Activated CD8-positive, alpha-beta T cell treated with anti-CD3 and anti-CD28 coated beads for 36 hours (primary cell): ENCODE measurements at regions not wholly inside any gene's neighbourhood (a gene's known extent, or its start where the extent isn't known, plus 50 kb on each side); places are given as distances from the start of the nearest gene placed in this dataset.
A peak's percentile ranks its signal among the peaks of the same experiment; 100 is the strongest.

Source experiments
- ATAC-seq: fragments of 200-7000 bp; cut with Tn5 transposase; one replicate; pipeline ENCODE4 v1.10.0; 2021; ENCODE audit warnings: mild to moderate bottlenecking, moderate library complexity
- CTCF ChIA-PET: fragments of 350-600 bp; sonication (Branson Sonifier 250); formaldehyde crosslinking; loops from one replicate; lab custom pipeline; 2021; ENCODE audit warnings: antibody characterized with exemption; lab: Charles Lee
- POLR2A ChIA-PET: fragments of 350-600 bp; sonication (Branson Sonifier 250); formaldehyde crosslinking; loops from one replicate; lab custom pipeline; 2021; ENCODE audit warnings: antibody characterized with exemption; lab: Charles Lee
- DNase-seq: peaks from one replicate; pipeline ENCODE4 v3.0.0-alpha.2; 2020
- H3K27ac Mint-ChIP-seq: one replicate; pipeline ENCODE4 v1.8.0; 2021; ENCODE audit warnings: mild to moderate bottlenecking, mixed read lengths
- H3K27me3 Mint-ChIP-seq: one replicate; pipeline ENCODE4 v1.8.0; 2021; ENCODE audit warnings: mixed read lengths
- H3K36me3 Mint-ChIP-seq: one replicate; pipeline ENCODE4 v1.8.0; 2021; ENCODE audit warnings: low read depth, mixed read lengths
- H3K4me1 Mint-ChIP-seq: one replicate; pipeline ENCODE4 v1.8.0; 2021; ENCODE audit warnings: low read depth, mixed read lengths
- H3K4me3 Mint-ChIP-seq: one replicate; pipeline ENCODE4 v1.8.0; 2021; ENCODE audit warnings: mild to moderate bottlenecking, moderate library complexity, mixed read lengths
- H3K9me3 Mint-ChIP-seq: one replicate; pipeline ENCODE4 v1.8.0; 2021; ENCODE audit warnings: mixed read lengths
- CTCF ChIP-seq: fragments of 200-600 bp; IDR thresholded peaks from one replicate; pipeline ENCODE4 v1.8.0; 2022; ENCODE audit warnings: antibody characterized with exemption, mild to moderate bottlenecking
- intact Hi-C: fragments of 100-400 bp; cut with micrococcal nuclease; formaldehyde crosslinking; loops from one replicate; pipeline ENCODE4 v1.10.0; 2022

GRCh38 chr2:217434180-217434975 lies 568.4 kb downstream of the TNS1 start:
- H3K4me3 Mint-ChIP-seq, result no peak overlapping the region
- intact Hi-C loops, result no loop called here
- POLR2A ChIA-PET, result no interaction called here
- DNase-seq (peak; percentile 45), ATAC-seq (peak; percentile 81)
- H3K4me1 Mint-ChIP-seq, result peaks cover 17% of the 10 kb centered on the region
- H3K36me3 Mint-ChIP-seq, result no peaks in the 10 kb centered on the region
- H3K27me3 Mint-ChIP-seq, result no peaks in the 10 kb centered on the region
- H3K27ac Mint-ChIP-seq, result no peak overlapping the region
- CTCF ChIA-PET, result interaction anchor here (0.8 to 0.9 kb wide), 2 partner anchors 76 to 322 kb away, joined by 3 read pairs; no protein-coding TSS in a partner anchor
- no peak for TF ChIP-seq CTCF
- no peaks in the 10 kb centered on the region for H3K9me3 Mint-ChIP-seq

- ChIA-PET CTCF (interaction anchor here (0.9 kb wide), 1 partner anchor 323 kb away, joined by 3 read pairs; no protein-coding TSS in a partner anchor), POLR2A (no interaction called here)
- peaks cover 17% of the 10 kb centered on the region for H3K4me1 Mint-ChIP-seq
- ATAC-seq, result peak; percentile 52
- no peaks in the 10 kb centered on the region for H3K36me3 Mint-ChIP-seq
- no peak overlapping the region for H3K4me3 Mint-ChIP-seq
- no peaks in the 10 kb centered on the region for H3K27me3 Mint-ChIP-seq
- TF ChIP-seq CTCF, result no peak
- no peak overlapping the region for H3K27ac Mint-ChIP-seq
- no peaks in the 10 kb centered on the region for H3K9me3 Mint-ChIP-seq
- peak; percentile 42 for DNase-seq
- intact Hi-C loops, result no loop called here
These were observed 569.3 kb downstream of the TNS1 start for GRCh38 chr2:217433522-217433921.

DNA sequence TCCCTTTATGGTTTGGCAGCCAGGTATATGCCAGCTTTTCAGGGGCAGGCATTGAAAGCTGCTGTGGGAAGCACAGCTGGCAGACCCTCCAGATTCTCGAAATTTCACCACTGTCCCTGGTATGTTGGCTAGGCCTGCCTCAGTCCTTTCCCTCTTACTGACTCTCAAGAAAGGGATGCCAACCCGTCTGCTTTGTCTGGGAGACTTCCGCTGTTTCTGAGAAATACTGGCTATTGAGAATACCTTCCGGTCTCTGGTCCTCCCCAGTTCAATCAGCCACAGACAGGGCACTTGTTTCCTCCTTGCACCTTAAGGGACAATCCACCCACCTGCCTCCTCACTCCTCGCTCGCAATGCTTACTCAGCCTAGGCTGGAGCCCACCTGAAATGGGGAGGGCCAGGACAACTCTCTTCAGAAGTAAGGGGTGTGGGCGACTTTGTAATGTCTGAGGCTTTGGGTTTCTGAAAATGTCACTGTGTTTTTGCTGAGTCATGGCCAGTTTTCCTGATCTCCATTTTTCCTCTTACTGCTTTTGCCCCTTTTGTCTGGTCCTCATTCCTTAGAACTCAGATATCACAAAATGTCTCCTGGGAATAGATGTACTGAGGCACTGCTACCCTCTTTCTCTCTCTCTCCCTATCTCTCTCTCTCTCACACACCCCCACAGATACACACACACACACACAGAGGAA lies 571.1 kb downstream of the TNS1 start:
- Mint-ChIP-seq H3K36me3 (peaks cover 2% of the 10 kb centered on the region), H3K27ac (no peak overlapping the region), H3K4me3 (no peak overlapping the region), H3K27me3 (no peaks in the 10 kb centered on the region), H3K4me1 (peaks cover 17% of the 10 kb centered on the region), H3K9me3 (no peaks in the 10 kb centered on the region)
- intact Hi-C loops, result no loop called here
- ChIA-PET CTCF (no interaction called here), POLR2A (no interaction called here)
- no peak for TF ChIP-seq CTCF
- DNase-seq, result no peak
- no peak for ATAC-seq

DNA sequence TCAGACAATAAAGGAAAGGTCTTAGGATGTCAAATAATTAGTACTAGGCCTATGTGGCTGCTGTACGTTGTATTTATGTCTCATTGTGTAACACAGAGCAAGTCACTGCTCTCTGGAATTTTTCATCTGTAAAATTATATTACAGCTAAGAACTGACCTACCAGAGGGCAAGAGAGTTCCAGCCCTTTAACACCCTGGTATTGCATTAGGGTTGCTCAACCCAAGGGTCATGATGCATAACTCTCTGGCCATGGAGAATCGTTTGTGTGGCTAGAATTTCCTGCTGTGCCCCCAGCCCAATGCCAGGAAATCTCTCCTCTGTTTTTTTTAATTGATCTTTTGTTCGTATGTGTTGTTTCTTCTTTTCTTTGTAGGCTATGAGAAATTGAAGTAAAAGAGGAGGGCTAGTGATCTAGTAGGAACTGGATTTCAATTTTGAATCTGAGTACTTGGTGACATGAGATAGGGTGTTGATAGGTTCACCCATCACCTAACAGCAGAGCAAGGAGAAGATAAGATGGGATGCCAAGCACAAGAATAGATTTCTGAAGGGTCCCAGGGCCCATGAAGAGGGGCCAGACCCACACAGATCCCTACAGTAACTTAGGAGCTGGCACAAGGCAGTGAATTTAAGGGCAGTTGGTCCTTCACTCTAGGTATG lies 571.2 kb upstream of the TNP1 start:
- DNase-seq (no peak), ATAC-seq (no peak)
- H3K27me3 Mint-ChIP-seq, result no peaks in the 10 kb centered on the region
- no peak overlapping the region for H3K4me3 Mint-ChIP-seq
- H3K9me3 Mint-ChIP-seq, result no peaks in the 10 kb centered on the region
- H3K27ac Mint-ChIP-seq, result no peak overlapping the region
- intact Hi-C loops, result no loop called here
- H3K36me3 Mint-ChIP-seq, result peaks cover 2% of the 10 kb centered on the region
- ChIA-PET POLR2A (no interaction called here), CTCF (no interaction called here)
- TF ChIP-seq CTCF, result no peak
- peaks cover 17% of the 10 kb centered on the region for H3K4me1 Mint-ChIP-seq
